ENCODE measurements at regions not wholly inside any gene's neighbourhood (a gene's known extent, or its start where the extent isn't known, plus 50 kb on each side); places are given as distances from the start of the nearest gene placed in this dataset.

- POLR2A ChIA-PET, result no interaction called here
- Histone ChIP-seq H3K4me3 (ENCODE audit: low read depth, low read length) (no peak overlapping the region), H3K27ac (ENCODE audit: extremely low read depth, low read depth, low read length) (no peak overlapping the region), H3K4me1 (ENCODE audit: control insufficient read depth, insufficient read depth, low read length) (no peaks in the 10 kb centered on the region; the same call in 1 of the 2 replicates), H3K36me3 (ENCODE audit: control insufficient read depth in 2 of 2, insufficient read depth in 1 of 2, low read length in 2 of 2) (no peaks in the 10 kb centered on the region), H3K9me3 (ENCODE audit: control insufficient read depth, insufficient read depth, low read depth, low read length) (no peaks in the 10 kb centered on the region)
- CTCF ChIA-PET, result interaction anchor here (0.7 to 3.1 kb wide), 3 partner anchors 24 to 129 kb away, joined by 3 to 7 read pairs (median 3); no protein-coding TSS in a partner anchor
- TF ChIP-seq ZNF248 (tag by site-specific recombination; IDR thresholded peaks at IDR 0.05) (no peak), ZNF518A (tag by site-specific recombination; conservative IDR thresholded peaks at IDR 0.05; ENCODE audit: low read depth) (peak; percentile 36; the same call in 1 of the 2 replicates), ZNF335 (tag by site-specific recombination; conservative IDR thresholded peaks at IDR 0.05) (peak; percentile 54), FEZF1 (tag by site-specific recombination; IDR thresholded peaks at IDR 0.05) (peak; percentile 70), ZEB2 (tag by site-specific recombination; IDR thresholded peaks at IDR 0.05) (no peak), ZSCAN4 (tag by site-specific recombination; IDR thresholded peaks at IDR 0.05) (0 out of 2 replicates have a peak, but pooled peaks have one; percentile 37), ZNF561 (tag by site-specific recombination; IDR thresholded peaks at IDR 0.05; ENCODE audit: borderline replicate concordance) (0 out of 2 replicates have a peak, but pooled peaks have one; percentile 14), ZNF843 (tag by site-specific recombination; IDR thresholded peaks at IDR 0.05) (0 out of 2 replicates have a peak, but pooled peaks have one; percentile 13), ZNF221 (tag by site-specific recombination; IDR thresholded peaks at IDR 0.05; ENCODE audit: borderline replicate concordance) (no peak), ZNF660 (tag by site-specific recombination; IDR thresholded peaks at IDR 0.05) (peak; percentile 76), SETDB1 (IDR thresholded peaks at IDR 0.05; ENCODE audit: insufficient read length, low read length) (no peak), TRIM28 (IDR thresholded peaks at IDR 0.05; ENCODE audit: borderline replicate concordance, low read length) (peak; percentile 41; the same call in 1 of the 2 replicates), ZNF530 (tag by site-specific recombination; IDR thresholded peaks at IDR 0.05; ENCODE audit: low read depth) (no peak), ZNF350 (tag by site-specific recombination; IDR thresholded peaks at IDR 0.05) (no peak), KLF1 (tag by site-specific recombination; IDR thresholded peaks at IDR 0.05) (no peak), ZXDB (tag by site-specific recombination; IDR thresholded peaks at IDR 0.05) (no peak), ZNF513 (tag by site-specific recombination; IDR thresholded peaks at IDR 0.05) (no peak), ZNF398 (tag by site-specific recombination; IDR thresholded peaks at IDR 0.05) (no peak), ZNF37A (tag by site-specific recombination; IDR thresholded peaks at IDR 0.05) (no peak), ZNF629 (tag by site-specific recombination; IDR thresholded peaks at IDR 0.05) (peak; percentile 67), OSR2 (tag by site-specific recombination; IDR thresholded peaks at IDR 0.05) (0 out of 2 replicates have a peak, but pooled peaks have one; percentile 10), REST (tag by site-specific recombination; IDR thresholded peaks at IDR 0.05) (no peak)
Observed at GRCh38 chr2:205902041-205902899, 183.7 kb downstream of the INO80D start.
